GM21786 (cell line): ENCODE measurements at regions not wholly inside any gene's neighbourhood (a gene's known extent, or its start where the extent isn't known, plus 50 kb on each side); places are given as distances from the start of the nearest gene placed in this dataset.
"Not testable (repeated sequence)": the region's sequence is repeated elsewhere in the genome, so short reads cannot be mapped to it uniquely, and the experiment has no call there.

ENCODE experiments used
- ATAC-seq: cut with Tn5 transposase; IDR thresholded peaks from one replicate; pipeline ENCODE4 v1.9.1; 2021; ENCODE audit not compliant: unreplicated experiment

GRCh38 chr18:28287146-28287545, 110.2 kb upstream of the CDH2 start:
- no peak for ATAC-seq

GRCh38 chr18:28284132-28284531, 107.2 kb upstream of the CDH2 start:
- no peak for ATAC-seq

- ATAC-seq: no peak
Measured at GRCh38 chr18:28281400-28281799, 104.5 kb upstream of the CDH2 start.

- ATAC-seq: no peak
Measured at GRCh38 chr18:28269750-28270149, 92.8 kb upstream of the CDH2 start.

- ATAC-seq: no peak
Measured at GRCh38 chr18:28267878-28268625, 91.1 kb upstream of the CDH2 start.

- no peak for ATAC-seq
Measured at GRCh38 chr18:28267276-28267675, 90.3 kb upstream of the CDH2 start.

- ATAC-seq: no peak
Measured at GRCh38 chr18:28256166-28256565, 79.2 kb upstream of the CDH2 start.

GRCh38 chr18:28248653-28249052, 71.7 kb upstream of the CDH2 start:
- no peak for ATAC-seq

- ATAC-seq: not testable (repeated sequence)
Measured at GRCh38 chr18:28240626-28241025, 63.7 kb upstream of the CDH2 start.

GRCh38 chr18:28236487-28236886, 59.6 kb upstream of the CDH2 start:
- ATAC-seq: no peak
